Astrocyte (in vitro differentiated cells and primary cell): ENCODE measurements at regions not wholly inside any gene's neighbourhood (a gene's known extent, or its start where the extent isn't known, plus 50 kb on each side); places are given as distances from the start of the nearest gene placed in this dataset.

Source experiments
- EZH2 ChIP-seq: IDR thresholded peaks from 2 replicates; pipeline ENCODE4 v1.6.1; 2012; ENCODE audit warnings: mild to moderate bottlenecking, low read length, inconsistent platforms; ENCODE audit not compliant: insufficient read depth
- TF ChIP-seq, protein P1 (sequence below): IDR thresholded peaks from 2 replicates; pipeline ENCODE4 v1.5.1; 2011; ENCODE audit warnings: low read depth, mild to moderate bottlenecking, inconsistent platforms, low read length, moderate library complexity; ENCODE audit not compliant: insufficient read depth

DNA sequence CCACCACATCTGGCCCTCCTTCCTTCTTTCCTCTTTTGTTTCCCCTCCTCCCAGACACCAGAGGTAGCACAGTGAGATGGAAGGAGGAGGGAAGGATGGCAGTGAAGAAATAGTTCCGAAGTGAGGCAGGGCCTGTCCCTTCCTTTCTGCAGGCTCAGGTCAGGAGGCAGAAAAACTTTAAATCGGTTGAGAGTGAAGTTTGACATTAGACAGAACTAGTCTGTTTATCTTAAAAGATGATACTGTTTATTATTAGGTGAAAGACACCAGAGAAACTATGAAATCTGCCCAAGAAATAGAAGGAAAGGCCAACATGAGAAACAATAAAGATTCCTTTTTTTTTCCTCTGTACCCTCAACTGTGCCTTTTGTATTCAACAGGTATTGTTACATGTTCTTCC lies 670.3 kb downstream of the UTRN start:
- TF ChIP-seq EZH2 = no peak
- TF ChIP-seq, protein P1, sequence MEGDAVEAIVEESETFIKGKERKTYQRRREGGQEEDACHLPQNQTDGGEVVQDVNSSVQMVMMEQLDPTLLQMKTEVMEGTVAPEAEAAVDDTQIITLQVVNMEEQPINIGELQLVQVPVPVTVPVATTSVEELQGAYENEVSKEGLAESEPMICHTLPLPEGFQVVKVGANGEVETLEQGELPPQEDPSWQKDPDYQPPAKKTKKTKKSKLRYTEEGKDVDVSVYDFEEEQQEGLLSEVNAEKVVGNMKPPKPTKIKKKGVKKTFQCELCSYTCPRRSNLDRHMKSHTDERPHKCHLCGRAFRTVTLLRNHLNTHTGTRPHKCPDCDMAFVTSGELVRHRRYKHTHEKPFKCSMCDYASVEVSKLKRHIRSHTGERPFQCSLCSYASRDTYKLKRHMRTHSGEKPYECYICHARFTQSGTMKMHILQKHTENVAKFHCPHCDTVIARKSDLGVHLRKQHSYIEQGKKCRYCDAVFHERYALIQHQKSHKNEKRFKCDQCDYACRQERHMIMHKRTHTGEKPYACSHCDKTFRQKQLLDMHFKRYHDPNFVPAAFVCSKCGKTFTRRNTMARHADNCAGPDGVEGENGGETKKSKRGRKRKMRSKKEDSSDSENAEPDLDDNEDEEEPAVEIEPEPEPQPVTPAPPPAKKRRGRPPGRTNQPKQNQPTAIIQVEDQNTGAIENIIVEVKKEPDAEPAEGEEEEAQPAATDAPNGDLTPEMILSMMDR = no peak
